K562 (cell line): ENCODE measurements at regions not wholly inside any gene's neighbourhood (a gene's known extent, or its start where the extent isn't known, plus 50 kb on each side); places are given as distances from the start of the nearest gene placed in this dataset.

ENCODE experiments used
- NR3C1 ChIP-seq: sonication (generic); formaldehyde crosslinking; IDR thresholded peaks from 2 replicates; pipeline ENCODE4 v1.8.1; 2022; ENCODE audit warnings: missing genetic modification reagents
- TCF7 ChIP-seq: sonication (generic); IDR thresholded peaks from 2 replicates; pipeline ENCODE4 v1.6.1; 2016; ENCODE audit warnings: antibody characterized with exemption, borderline replicate concordance
- TF ChIP-seq, protein P1 (sequence below): sonication (generic); formaldehyde crosslinking; IDR thresholded peaks from 2 replicates; pipeline ENCODE4 v1.8.1; 2022; ENCODE audit warnings: missing genetic modification reagents

DNA sequence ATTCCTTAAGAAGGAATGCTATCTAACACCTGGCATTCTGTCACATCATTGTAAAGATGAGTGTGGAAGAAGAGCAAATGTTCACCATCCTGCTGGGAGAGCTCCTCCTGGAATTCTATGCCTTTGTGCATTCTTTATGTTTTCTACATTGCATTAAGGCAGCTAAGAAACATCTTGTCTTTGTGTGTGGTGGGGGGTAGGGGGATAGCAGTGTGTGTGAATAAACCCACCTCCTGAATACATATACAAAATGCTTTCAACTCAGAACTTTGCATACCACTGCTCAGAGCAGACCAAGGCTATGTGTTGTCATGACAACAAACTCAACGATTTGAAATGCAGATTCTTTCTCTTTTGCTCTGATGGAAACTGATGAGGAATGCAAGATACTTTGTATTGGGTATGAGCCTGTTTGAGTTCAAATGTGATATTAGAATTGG lies 193.6 kb upstream of the KAZN start:
- TF ChIP-seq TCF7 (no peak), NR3C1 (CRISPR knock-in tag) (no peak)
- TF ChIP-seq, protein P1, sequence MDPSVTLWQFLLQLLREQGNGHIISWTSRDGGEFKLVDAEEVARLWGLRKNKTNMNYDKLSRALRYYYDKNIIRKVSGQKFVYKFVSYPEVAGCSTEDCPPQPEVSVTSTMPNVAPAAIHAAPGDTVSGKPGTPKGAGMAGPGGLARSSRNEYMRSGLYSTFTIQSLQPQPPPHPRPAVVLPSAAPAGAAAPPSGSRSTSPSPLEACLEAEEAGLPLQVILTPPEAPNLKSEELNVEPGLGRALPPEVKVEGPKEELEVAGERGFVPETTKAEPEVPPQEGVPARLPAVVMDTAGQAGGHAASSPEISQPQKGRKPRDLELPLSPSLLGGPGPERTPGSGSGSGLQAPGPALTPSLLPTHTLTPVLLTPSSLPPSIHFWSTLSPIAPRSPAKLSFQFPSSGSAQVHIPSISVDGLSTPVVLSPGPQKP (CRISPR knock-in tag) = no peak
